Hematopoietic multipotent progenitor cell treated with erythropoietin and hydrocortisone succinate and interleukin-3 and kit ligand, for 17 days (in vitro differentiated cells): ENCODE measurements at regions not wholly inside any gene's neighbourhood (a gene's known extent, or its start where the extent isn't known, plus 50 kb on each side); places are given as distances from the start of the nearest gene placed in this dataset.

ENCODE experiments used
- DNase-seq: peaks from one replicate; pipeline ENCODE4 v3.0.0-alpha.2; 2015; ENCODE audit warnings: low spot score

GRCh38 chr1:51025374-51025773, 55.3 kb downstream of the CDKN2C start:
- no peak for DNase-seq

- DNase-seq: no peak
Observed at GRCh38 chr1:51032936-51033335, 62.9 kb downstream of the CDKN2C start.

GRCh38 chr1:51044199-51044598, 57.8 kb upstream of the C1orf185 start:
- no peak for DNase-seq

GRCh38 chr1:51044834-51045233, 57.2 kb upstream of the C1orf185 start:
- DNase-seq: peak; percentile 26

- no peak for DNase-seq
Observed at GRCh38 chr1:51048021-51048420, 54.0 kb upstream of the C1orf185 start.

- DNase-seq: no peak
Observed at GRCh38 chr1:51048670-51049069, 53.4 kb upstream of the C1orf185 start.
